ENCODE measurements at regions not wholly inside any gene's neighbourhood (a gene's known extent, or its start where the extent isn't known, plus 50 kb on each side); places are given as distances from the start of the nearest gene placed in this dataset.

DNA sequence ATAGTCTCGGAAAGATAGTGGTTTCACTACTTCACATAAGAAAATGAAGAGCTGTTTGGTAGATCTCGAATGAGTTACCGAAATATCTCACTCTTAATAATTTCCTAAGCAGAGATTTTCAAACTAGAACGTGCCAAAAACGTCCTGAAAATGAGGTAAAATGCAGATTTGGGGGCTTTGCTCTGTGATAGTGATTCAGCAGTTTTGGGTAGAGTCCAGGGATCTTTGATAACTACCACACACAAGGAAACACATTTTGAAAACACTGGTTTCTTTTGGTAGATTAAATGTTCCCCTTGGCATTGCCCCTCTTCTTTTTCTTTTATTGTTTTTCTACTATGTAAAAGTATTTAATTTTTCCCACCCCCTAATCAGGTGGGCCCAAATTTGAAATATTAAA lies 125.9 kb downstream of the EBLN2 start:
- Mint-ChIP-seq H3K4me1 (peaks cover 5 to 7% of the 10 kb centered on the region in 2 experiments; a peak in 3 of 4 replicates), H3K9me3 (no peaks in the 10 kb centered on the region), H3K27ac (no peak overlapping the region), H3K36me3 (ENCODE audit: insufficient read depth in 1 of 3, low read depth in 3 of 3) (no peaks in the 10 kb centered on the region), H3K4me3 (no peak overlapping the region), H3K27me3 (ENCODE audit: low read depth) (no peaks in the 10 kb centered on the region; the same call in 1 of the 2 replicates)
- H3K9ac ChIP-seq (ENCODE audit: extremely low read depth, insufficient read length, low read length): no peak overlapping the region
- no peaks in the 10 kb centered on the region for H3K23me2 ChIP-seq (ENCODE audit: insufficient read length, low read depth, low read length, poor library complexity, severe bottlenecking)
- no peaks in the 10 kb centered on the region for H3K4me1 ChIP-seq (ENCODE audit: insufficient read depth, low read length)
- no peak overlapping the region for H3K18ac ChIP-seq (ENCODE audit: insufficient read length, low read depth, low read length)
- H3K27me3 ChIP-seq (ENCODE audit: insufficient read depth, low read length): no peaks in the 10 kb centered on the region
- H3T11ph ChIP-seq (ENCODE audit: low read length): no peak overlapping the region
- H4K5ac ChIP-seq (ENCODE audit: insufficient read length, low read depth, low read length): no peak overlapping the region
- no peak overlapping the region for H2AK5ac ChIP-seq (ENCODE audit: insufficient read length, low read length)
- no peak overlapping the region for H2BK5ac ChIP-seq (ENCODE audit: insufficient read length, low read length)
- H3K4ac ChIP-seq (ENCODE audit: low read depth, low read length): no peak overlapping the region
- H2BK12ac ChIP-seq (ENCODE audit: insufficient read length, low read depth, low read length): no peak overlapping the region
- H2BK15ac ChIP-seq (ENCODE audit: low read depth, low read length): no peak overlapping the region
- TF ChIP-seq, protein P1, sequence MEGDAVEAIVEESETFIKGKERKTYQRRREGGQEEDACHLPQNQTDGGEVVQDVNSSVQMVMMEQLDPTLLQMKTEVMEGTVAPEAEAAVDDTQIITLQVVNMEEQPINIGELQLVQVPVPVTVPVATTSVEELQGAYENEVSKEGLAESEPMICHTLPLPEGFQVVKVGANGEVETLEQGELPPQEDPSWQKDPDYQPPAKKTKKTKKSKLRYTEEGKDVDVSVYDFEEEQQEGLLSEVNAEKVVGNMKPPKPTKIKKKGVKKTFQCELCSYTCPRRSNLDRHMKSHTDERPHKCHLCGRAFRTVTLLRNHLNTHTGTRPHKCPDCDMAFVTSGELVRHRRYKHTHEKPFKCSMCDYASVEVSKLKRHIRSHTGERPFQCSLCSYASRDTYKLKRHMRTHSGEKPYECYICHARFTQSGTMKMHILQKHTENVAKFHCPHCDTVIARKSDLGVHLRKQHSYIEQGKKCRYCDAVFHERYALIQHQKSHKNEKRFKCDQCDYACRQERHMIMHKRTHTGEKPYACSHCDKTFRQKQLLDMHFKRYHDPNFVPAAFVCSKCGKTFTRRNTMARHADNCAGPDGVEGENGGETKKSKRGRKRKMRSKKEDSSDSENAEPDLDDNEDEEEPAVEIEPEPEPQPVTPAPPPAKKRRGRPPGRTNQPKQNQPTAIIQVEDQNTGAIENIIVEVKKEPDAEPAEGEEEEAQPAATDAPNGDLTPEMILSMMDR (conservative IDR thresholded peaks at IDR 0.05): no peak
- no peak overlapping the region for H3K27ac ChIP-seq (ENCODE audit: insufficient read length, low read depth, low read length)
- no peaks in the 10 kb centered on the region for H3K79me2 ChIP-seq (ENCODE audit: insufficient read depth, low read length)
- no peaks in the 10 kb centered on the region for H3K79me1 ChIP-seq (ENCODE audit: insufficient read depth, low read depth, low read length, poor library complexity, severe bottlenecking)
- H3K9me3 ChIP-seq (ENCODE audit: control insufficient read depth, low read depth, low read length): no peaks in the 10 kb centered on the region
- no peak overlapping the region for H3K14ac ChIP-seq (ENCODE audit: insufficient read depth, low read length)
- no peak overlapping the region for H3K4me2 ChIP-seq (ENCODE audit: insufficient read depth, insufficient read length, low read length)
- H2AFZ ChIP-seq (ENCODE audit: low read length): no peak overlapping the region
- no peak overlapping the region for H2BK120ac ChIP-seq (ENCODE audit: low read depth, low read length, poor library complexity, severe bottlenecking)
- WGBS (ENCODE audit: extremely low coverage, insufficient read length, low lambda C conversion rate): no CpG with 5 or more reads among the region's 5 CpGs
- H2BK20ac ChIP-seq (ENCODE audit: low read depth, low read length, poor library complexity, severe bottlenecking): no peak overlapping the region
- DNase-seq: no peak
- H4K20me1 ChIP-seq (ENCODE audit: control insufficient read depth, insufficient read depth, insufficient read length): no peaks in the 10 kb centered on the region
- H4K91ac ChIP-seq (ENCODE audit: insufficient read length, low read depth, low read length): no peak overlapping the region
- H4K8ac ChIP-seq (replicated peaks; ENCODE audit: insufficient read length, low read depth, low read length): no peak overlapping the region
- no peak overlapping the region for H3K23ac ChIP-seq (ENCODE audit: insufficient read length, low read depth, low read length)
- no peak overlapping the region for H3K56ac ChIP-seq (ENCODE audit: insufficient read length, low read depth, low read length)
